HG02759 (cell line): ENCODE measurements at regions not wholly inside any gene's neighbourhood (a gene's known extent, or its start where the extent isn't known, plus 50 kb on each side); places are given as distances from the start of the nearest gene placed in this dataset.

Experiments
- ATAC-seq: cut with Tn5 transposase; IDR thresholded peaks from one replicate; pipeline ENCODE4 v1.9.1; 2021; ENCODE audit warnings: mild to moderate bottlenecking, moderate library complexity; ENCODE audit not compliant: unreplicated experiment

GRCh38 chr14:101001311-101002069 is 98.0 kb upstream of the RTL1 start:
- ATAC-seq, result no peak

GRCh38 chr14:101002738-101003137 is 99.2 kb upstream of the RTL1 start:
- ATAC-seq, result no peak

GRCh38 chr14:101004176-101004575 is 100.7 kb upstream of the RTL1 start:
- no peak for ATAC-seq

- no peak for ATAC-seq
These were observed 101.4 kb upstream of the RTL1 start for GRCh38 chr14:101004954-101005353.

GRCh38 chr14:101005447-101005846 is 101.9 kb upstream of the RTL1 start:
- ATAC-seq, result no peak

GRCh38 chr14:101006008-101006407 is 102.5 kb upstream of the RTL1 start:
- ATAC-seq, result no peak

- no peak for ATAC-seq
These were observed 103.6 kb upstream of the RTL1 start for GRCh38 chr14:101007004-101007614.

GRCh38 chr14:101007765-101008164 is 104.2 kb upstream of the RTL1 start:
- no peak for ATAC-seq

- ATAC-seq, result no peak
These were observed 104.7 kb upstream of the RTL1 start for GRCh38 chr14:101008196-101008595.

- ATAC-seq, result no peak
These were observed 105.3 kb upstream of the RTL1 start for GRCh38 chr14:101008631-101009336.

GRCh38 chr14:101009531-101009930 is 106.0 kb upstream of the RTL1 start:
- ATAC-seq, result no peak

- no peak for ATAC-seq
These were observed 106.8 kb upstream of the RTL1 start for GRCh38 chr14:101010293-101010692.

- no peak for ATAC-seq
These were observed 107.3 kb upstream of the RTL1 start for GRCh38 chr14:101010835-101011234.

GRCh38 chr14:101017209-101017608 is 113.7 kb upstream of the RTL1 start:
- ATAC-seq, result no peak

GRCh38 chr14:101017806-101018560 is 114.5 kb upstream of the RTL1 start:
- no peak for ATAC-seq

GRCh38 chr14:101018561-101019290 is 115.2 kb upstream of the RTL1 start:
- no peak for ATAC-seq

- ATAC-seq, result no peak
These were observed 116.0 kb upstream of the RTL1 start for GRCh38 chr14:101019541-101019940.

- no peak for ATAC-seq
These were observed 116.6 kb upstream of the RTL1 start for GRCh38 chr14:101019990-101020710.

GRCh38 chr14:101020834-101021370 is 117.4 kb upstream of the RTL1 start:
- no peak for ATAC-seq

- ATAC-seq, result no peak
These were observed 118.6 kb upstream of the RTL1 start for GRCh38 chr14:101022121-101022520.
